GM21515 (cell line): ENCODE measurements at regions not wholly inside any gene's neighbourhood (a gene's known extent, or its start where the extent isn't known, plus 50 kb on each side); places are given as distances from the start of the nearest gene placed in this dataset.

Experiments
- ATAC-seq: cut with Tn5 transposase; IDR thresholded peaks from one replicate; pipeline ENCODE4 v1.9.1; 2021; ENCODE audit not compliant: unreplicated experiment

DNA sequence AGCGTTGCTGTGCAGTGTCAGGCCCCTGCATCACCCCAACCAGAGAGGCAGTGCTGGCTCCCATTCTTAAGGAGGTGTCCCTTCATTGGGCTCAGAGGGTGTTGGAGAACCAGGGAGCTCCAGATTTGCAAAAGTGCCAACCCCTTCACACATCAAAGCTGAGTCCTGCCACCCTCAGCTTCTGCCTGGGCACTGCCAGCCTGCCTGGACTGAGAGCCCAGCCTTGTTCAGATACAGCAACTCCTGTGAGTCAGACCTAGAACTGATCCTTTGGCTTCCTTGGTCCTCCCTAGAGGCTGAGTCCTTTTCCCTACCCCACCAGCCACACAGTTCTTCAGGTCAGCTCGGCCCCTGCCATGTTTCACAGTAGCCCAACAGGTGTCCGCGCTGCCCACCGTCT is 424.9 kb upstream of the MYT1L start:
- no peak for ATAC-seq

DNA sequence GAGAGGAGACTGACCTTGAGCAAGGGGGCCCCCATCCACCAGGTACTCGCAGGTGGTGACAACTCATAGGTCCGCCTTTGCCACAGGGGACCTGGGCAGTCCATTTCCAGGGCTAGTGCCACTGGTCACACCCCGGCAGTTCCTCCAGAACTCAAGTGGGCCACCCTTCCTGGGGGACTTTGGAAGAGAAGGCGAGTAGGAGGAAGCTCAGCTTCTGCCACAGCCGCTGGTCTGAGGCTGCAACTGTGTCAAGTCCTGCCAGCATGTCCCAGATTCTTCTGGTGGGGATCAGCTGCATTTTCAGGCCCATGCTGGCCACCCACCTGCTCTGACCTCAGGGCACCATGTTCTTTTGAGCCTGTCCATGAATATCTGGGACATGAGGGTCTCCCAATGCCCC is 423.9 kb upstream of the MYT1L start:
- ATAC-seq = no peak

DNA sequence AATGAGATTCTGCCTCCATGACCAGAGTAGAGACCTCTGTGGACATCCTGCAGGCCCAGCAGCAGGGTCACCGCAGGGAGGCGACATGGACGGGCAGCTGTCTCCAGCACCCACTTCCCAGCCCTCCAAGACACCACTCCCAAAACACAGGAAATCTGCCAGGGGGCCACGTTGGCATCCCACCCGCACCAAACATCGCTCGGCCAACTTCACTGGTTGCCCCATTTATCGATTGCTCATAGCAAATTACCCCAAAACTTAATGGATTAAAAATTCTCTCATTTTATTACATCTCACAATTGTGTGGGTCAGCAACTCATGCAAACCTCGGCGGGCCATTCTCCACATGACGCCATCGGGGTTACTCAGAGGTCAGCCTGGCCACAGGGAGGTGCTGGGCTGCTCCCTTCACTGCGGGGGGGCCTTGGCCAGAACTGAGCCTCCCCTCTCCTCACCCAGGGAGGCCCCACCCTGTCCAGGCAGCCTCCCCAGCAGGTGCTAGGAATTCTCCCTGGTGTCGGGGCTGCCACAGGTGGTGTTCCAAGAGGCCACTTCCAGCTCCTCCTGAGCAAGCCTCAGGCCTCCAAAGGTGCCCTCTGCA is 420.7 kb upstream of the MYT1L start:
- no peak for ATAC-seq

DNA sequence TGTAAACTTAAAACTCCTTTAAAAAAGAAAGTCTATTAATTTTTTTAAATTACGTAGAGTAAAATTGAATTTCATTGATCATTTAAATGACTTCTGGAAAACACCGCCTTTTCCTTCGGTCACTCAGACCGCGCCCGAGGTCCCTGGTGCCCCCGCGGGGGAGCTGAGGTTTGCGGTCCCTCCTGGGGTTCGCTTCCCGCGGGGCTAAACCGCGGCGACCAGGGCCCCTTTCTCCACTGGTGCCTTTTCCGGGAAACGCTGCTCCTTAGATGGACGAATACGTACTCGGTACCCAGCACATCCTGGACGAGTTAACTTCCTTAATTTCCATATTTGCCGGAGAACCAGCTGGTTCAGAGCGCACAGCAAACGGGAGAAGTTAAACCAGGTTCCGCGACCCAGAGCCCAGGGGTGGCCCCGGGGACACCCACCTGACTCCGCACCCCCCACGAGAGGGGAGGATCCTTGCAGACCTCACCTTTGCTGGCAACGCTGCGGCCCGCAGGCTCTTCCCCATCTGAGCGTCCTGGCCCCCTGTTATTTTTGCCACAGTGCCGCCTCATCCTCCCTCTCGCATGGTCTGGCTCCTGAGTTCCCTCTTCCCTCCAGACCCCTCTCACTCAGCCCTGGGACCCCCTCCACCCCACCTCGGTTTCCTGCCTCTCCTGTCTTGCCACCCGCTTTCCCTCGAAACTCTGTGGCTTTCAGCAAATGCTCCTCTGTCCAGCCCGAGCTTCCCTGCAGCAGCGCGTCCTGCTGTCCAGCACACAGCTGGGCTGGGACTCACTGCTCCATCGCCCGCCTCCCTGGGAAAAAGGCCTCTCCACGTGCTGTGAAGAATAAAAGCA is 420.0 kb upstream of the MYT1L start:
- no peak for ATAC-seq

DNA sequence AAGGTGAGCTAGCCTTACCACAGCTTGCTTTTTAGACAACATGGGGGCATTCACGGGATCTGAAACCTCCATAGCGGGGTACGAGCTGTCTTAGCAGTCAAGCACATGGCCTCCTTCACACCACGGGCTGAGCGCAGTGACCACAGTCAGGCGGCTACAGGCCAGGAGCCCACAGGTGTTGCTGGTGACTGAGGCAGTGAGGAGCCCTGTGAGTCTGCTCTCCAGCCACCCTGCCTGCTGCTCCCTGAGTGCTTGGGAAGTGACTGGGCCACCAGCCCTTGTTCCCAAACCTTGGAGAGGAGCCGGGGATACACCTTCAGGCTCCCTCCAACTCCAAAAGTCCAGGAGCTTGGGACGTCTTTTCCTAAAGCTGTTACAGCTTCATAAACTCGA is 418.1 kb upstream of the MYT1L start:
- ATAC-seq = no peak

DNA sequence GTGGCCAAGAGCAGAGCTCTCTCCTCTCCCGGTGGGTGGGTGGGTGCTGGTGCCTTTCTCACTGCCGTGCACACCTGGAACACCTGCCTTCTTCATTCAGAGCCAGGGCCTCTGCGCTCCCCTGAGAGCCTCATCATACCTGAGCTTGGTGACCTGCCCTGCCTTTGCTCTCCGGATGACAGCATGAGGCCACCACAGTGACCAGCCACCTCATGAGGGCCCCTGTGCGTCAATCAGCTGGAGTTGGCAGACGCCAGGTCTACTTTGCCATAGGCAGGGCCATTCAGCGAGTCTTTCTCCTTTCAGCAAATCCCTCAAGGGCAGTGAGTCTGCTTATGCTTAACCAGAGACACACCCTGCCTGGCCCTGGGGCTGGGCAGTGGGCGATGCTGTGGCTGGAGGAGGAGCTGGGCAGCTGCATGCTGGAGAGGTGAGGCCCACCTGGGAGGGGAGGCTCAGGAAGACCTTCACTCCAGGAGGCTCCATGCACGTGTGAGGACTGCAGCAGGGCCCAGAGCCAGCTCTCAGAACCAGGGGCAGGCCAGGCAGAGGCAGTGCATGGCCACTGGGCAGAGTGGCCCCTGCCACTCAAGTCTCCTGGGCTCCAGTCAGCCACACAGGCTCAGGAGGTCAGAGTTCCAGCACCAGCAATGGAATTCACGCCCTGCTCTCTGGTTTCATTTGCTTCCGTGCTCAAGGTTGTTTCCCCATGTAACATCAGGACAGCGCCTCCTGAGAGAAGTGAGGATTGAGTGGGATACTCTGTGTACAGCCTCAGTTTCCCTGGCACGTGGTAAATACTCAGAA is 417.5 kb upstream of the MYT1L start:
- ATAC-seq = no peak

DNA sequence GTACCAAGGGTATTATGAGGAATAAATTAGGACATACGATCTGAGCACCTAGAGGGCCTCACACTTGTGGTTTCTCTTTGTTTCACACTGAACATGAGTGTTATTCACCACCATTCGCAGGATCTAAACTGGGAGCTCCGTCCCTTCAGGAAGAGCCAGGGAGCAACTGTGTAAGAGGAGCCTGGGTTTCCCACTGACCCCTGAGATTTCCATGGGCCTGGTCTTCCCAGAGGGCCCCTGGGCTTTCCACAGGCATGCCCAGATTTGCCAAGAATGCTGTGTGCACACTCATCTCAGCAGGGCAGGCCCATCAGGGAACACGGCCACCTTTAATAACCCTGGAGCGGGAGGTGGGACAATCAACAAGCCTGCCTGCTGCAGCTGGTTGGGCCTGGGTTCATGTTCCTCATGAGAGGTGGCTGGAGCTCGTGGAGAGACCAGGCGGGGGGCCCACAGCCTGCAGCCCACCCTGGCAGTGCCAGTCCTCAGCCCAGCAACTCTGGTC is 416.8 kb upstream of the MYT1L start:
- ATAC-seq = no peak

DNA sequence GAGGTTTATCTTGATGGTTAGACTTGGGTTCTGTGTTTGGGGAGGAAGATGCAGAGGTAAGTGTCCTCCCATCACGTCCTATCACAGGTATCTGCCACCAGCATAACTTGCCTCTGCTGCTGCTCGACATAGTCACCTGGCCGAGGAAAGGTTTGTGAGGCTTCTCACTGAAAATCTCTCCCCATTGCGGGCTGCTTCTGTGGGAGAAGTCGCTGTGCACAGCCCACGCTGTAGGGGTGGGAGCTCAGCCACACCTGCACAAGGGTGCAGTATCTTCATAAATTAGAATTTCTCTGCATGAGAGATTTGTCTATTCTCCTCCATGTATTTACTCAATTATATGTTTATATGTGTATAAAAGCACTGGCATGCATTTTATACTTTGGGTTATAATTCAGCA is 415.7 kb upstream of the MYT1L start:
- no peak for ATAC-seq

DNA sequence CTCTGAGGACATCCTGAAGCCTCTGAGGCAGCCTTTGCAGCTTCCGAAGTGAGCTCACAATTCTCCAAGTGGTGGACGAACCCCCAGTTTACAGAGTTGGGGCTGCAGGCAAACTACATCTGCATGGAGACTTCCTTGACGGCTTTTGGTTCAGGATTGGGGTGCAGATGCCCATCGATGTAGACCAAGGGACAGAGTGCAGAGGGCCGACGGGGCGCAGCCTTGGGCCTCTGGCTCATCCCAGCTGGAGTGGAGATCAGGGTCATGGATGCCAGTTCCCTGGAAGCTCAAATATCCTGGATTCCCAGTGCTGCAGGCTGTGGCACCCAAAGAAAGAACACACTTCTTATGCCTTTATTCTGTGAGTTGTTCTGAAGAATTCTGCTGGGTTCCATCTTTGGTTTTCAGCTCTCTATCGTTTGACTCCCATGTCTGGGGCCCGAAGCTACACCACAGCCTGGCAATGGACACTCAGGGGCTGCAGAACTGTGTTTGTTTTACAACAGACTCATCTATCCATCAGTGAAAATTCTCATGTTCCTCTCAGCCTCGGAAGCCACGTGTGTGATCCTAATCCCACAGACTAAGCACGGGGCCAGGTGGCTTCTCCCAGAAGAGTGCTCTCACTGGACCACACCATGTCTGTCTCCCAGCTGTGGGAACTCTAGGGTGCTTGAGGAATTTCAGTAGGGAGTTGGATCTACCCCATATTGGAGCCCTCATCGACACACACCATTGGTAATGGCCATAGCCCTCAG is 414.1 kb upstream of the MYT1L start:
- no peak for ATAC-seq

DNA sequence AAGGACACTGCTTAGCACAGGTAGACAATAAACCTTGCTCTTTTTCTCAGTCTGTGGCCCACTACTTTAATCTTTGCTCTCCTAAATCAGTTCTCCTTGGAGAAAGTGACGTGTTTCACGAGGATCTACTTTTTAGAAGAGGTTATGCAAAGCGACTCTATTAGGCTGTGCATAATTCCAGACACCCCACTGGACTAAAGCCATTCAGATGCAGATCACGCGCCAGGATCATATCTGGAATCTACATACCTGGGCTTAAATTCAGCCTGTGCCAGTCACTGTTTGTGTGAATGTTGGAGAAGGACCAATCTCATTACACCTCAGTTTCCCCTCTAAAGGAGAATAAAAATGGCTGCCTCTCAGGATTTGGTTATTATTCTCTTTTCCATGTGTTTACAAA is 413.0 kb upstream of the MYT1L start:
- ATAC-seq = no peak

DNA sequence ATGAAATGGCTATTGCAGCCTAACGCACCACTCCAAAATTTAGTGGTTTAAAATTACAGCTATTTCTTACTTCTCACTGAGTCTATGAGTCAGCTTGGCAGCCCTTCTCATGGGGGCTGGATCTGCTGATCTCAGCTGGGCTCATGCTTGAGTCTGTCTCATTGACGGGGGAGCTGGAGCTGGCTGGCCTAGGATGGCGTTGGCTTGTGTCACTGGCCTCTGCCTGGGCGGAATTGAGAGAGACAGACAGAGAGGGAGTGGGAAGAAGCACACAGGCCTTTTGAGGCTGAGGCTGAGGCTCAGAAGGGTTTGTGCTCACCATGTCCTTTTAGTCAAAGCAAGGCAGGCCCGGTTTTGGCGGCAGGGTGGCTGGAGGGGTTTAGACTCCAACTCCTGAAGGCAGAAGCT is 412.1 kb upstream of the MYT1L start:
- ATAC-seq = no peak

DNA sequence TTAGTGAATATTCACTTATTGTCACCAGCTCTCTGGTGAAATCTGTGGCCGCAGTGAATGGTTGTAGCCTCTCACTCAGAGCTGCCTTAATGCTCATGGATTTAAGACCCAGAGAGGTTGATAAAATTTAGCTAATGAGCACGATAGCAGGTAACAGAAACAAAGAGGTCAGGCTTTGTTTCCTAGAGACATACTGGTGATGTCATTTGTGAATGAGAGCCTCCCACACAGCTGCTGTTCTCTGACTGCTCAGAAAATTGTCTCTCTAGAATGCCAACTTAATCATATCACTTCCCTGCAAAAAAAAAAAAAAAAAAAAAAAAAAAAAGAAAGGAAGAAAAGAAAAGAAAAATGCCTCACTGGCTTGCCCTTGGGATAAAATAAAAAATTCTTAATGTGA is 411.7 kb upstream of the MYT1L start:
- ATAC-seq = no peak

DNA sequence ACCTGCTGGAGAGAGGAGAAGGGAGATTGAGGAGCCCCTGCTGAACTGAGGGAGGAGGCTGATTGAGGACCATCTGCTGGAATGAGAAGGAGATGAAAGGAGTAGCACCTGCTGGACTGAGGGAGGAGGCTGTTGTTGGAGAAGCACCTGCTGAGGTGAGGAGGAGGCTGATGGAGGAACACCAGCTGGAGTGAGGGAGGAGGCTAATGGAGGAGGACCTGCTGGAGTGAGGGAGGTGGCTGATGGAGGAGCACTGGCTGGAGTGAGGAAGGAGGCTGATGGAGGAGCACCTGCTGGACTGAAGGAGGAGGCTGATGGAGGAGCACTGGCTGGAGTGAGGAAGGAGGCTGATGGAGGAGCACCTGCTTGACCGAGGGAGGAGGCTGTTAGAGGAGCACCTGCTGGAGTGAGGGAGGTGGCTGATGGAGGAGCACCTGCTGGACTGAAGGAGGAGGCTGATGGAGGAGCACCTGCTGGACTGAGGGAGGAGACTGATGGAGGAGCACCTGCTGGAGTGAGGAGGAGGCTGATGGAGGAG is 409.2 kb upstream of the MYT1L start:
- ATAC-seq = no peak

DNA sequence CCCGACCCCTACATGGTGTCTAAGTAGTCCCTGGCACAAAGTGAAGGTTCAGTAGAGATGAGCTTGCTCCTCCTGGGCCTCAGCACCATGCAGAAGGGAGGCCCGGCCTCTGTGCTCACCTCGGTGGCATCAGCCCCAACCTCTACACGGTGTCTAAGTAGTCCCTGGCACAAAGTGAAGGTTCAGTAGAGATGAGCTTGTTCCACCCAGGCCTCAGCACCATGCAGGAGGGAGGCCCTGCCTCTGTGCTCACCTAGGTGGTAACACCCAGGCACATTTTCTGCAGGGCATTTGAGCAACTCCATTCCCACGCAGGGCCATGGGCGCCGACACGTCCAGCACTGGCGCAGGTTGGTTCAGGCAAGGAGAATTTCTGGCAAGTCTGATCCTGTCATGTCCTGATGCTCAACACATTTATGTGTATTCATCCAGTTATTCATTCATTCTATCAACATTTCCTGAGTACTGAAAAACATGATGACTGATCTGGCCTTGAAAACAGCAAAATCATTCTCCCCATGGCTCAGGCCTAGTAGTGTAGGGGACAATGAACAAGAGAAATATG is 408.2 kb upstream of the MYT1L start:
- no peak for ATAC-seq

DNA sequence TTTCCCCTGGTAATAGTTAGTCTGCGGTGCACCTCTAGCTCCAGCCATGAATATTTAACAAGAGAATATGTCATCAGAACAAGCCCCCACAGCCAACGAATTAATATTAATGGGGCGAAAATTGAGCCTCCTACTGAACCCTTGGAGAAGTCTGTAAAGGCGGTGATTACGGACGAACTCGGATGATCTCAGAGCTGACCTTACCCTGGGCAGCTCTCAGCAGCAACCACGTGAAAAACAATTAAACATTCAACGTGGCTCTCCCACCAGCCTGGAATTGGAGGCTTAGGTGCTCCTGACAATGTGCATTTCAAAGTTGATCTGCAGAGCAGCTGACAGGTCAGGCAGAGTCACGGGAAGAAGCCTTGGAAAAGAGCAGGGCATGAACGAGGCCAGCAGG is 407.6 kb upstream of the MYT1L start:
- no peak for ATAC-seq

DNA sequence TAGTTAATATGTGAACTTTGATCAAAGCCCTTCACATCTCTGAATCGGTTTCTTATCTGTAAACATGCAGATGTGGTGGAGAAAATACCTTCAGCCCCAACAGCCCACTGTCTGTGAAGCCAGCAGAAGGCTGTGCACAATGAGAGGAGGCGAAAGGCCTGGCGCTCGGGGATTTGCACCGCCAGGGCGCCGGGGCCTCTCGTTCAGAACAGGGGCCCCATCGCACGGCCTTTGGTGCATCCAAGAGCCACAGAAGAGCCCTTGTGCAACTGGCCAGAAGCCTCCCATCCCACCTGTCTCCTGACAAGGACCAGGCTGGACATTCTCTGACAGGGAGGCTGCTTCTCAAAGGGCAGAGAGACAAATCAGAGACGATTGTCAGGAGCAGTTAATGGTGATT is 407.2 kb upstream of the MYT1L start:
- no peak for ATAC-seq

DNA sequence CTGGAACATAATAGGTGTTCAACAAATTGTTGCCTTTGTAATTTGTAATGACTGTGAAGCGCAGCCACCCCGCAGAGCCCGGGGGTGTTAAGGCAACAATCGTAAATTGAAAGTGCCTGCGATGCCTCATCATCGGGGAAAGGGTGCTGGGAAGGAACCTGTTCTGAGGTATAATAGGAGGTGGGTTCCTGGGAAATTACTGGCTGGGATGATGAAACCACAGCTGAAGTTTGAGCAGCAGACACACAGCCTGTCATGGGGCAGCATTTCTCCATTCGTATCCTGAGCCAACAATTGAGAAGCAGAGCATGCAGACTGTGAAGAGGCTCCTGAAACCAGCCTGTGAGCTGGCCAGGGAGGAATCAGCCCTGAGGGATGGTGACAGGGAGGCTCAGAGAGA is 404.0 kb upstream of the MYT1L start:
- ATAC-seq = no peak

DNA sequence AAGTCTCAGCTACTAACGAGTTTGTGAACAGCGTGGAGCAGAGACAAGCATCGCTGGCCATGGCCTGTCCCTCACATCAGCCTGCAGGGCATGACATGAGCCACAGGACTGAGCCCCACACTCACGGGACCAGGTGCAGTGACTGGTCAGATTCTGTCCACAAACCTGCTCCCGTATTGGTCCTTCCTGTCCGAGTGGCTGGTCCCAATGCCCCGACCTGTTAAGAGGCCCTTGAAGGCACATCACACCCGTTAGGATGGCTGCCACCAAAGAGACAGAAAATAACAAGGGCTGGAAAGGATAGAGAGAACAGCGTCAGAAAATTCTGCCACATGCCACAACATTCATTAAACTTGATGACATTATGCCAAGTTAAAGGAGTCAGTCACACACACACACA is 403.2 kb upstream of the MYT1L start:
- ATAC-seq = no peak

DNA sequence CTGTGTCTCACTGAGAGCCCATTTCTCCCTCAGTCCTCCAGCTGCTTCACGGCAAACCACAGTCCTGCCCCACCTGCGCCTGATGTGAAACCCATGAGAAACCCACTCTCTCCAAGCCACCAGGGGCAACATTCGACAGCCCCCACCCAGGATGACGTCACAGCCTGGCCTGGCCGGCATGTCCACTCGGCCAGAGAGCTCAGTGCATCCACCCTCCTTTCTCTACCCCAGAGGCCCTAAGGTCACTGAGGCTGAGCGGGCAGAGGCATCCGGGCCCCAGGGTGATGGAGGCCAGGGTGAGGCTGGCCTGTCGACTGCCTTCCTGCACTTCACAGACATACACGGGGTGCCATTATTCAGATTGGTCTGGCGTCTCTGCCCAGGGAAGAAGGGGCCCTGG is 402.7 kb upstream of the MYT1L start:
- ATAC-seq = no peak

DNA sequence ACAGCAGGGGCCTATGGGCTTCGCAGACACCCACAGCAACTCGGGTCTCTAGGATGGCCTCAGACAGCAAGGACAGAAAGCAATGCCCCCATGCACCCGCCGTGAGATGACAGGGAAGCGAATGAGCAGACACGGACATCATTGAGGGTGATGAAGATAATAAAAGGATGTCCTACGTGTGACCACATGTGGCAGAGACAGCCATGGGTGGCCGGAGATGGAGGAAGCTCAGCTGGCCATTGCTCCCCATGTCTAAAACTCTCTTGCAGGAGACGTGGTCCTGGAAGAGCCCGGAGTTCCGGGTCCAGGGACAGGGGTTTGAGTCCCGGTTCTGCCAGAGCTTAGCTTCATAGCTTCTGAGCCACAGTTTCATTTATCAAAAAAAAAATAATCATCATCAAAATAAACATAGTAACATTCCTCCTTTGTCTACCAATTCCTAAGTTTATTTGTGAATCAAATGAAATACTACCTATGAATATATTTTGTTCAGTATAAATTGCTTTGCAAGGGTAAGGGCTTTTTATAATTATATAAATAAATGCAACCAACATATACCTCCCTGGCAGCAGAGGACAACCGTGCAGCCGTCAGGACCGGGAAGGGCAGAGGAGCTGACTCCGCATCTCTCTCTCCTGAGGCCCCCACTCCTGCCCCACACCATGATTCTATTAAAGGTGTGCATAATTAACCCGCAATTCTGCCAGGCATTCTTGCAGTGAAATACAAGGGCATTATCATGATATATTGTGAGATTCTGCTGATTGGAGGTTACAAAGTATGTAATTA is 401.4 kb upstream of the MYT1L start:
- no peak for ATAC-seq
